ENCODE measurements at regions not wholly inside any gene's neighbourhood (a gene's known extent, or its start where the extent isn't known, plus 50 kb on each side); places are given as distances from the start of the nearest gene placed in this dataset.

- TF ChIP-seq, protein P1, sequence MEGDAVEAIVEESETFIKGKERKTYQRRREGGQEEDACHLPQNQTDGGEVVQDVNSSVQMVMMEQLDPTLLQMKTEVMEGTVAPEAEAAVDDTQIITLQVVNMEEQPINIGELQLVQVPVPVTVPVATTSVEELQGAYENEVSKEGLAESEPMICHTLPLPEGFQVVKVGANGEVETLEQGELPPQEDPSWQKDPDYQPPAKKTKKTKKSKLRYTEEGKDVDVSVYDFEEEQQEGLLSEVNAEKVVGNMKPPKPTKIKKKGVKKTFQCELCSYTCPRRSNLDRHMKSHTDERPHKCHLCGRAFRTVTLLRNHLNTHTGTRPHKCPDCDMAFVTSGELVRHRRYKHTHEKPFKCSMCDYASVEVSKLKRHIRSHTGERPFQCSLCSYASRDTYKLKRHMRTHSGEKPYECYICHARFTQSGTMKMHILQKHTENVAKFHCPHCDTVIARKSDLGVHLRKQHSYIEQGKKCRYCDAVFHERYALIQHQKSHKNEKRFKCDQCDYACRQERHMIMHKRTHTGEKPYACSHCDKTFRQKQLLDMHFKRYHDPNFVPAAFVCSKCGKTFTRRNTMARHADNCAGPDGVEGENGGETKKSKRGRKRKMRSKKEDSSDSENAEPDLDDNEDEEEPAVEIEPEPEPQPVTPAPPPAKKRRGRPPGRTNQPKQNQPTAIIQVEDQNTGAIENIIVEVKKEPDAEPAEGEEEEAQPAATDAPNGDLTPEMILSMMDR (IDR thresholded peaks at IDR 0.05; ENCODE audit: insufficient read depth, low read length, missing control alignments), result no peak
- no peak overlapping the region for H3K4me3 ChIP-seq (ENCODE audit: low read depth, low read length)
- DNase-seq (ENCODE audit: low read depth, low spot score), result no peak
- POLR2A ChIA-PET, result no interaction called here
- CTCF ChIA-PET, result interaction anchor here (0.6 to 1.5 kb wide), 5 partner anchors 12 to 312 kb away, joined by 3 to 5 read pairs (median 3); no protein-coding TSS in a partner anchor
Measured at GRCh38 chr21:43340491-43341377, 86.2 kb downstream of the SIK1 start.

- no peak for DNase-seq (ENCODE audit: low read depth, low spot score)
- H3K4me3 ChIP-seq (ENCODE audit: low read depth, low read length), result no peak overlapping the region
- ChIA-PET CTCF (interaction anchor here (1.2 kb wide), 1 partner anchor 307 kb away, joined by 3 read pairs; no protein-coding TSS in a partner anchor), POLR2A (no interaction called here)
- TF ChIP-seq, protein P1 (IDR thresholded peaks at IDR 0.05; ENCODE audit: insufficient read depth, low read length, missing control alignments), result no peak
Measured at GRCh38 chr21:43339668-43340067, 87.3 kb downstream of the SIK1 start.

DNA sequence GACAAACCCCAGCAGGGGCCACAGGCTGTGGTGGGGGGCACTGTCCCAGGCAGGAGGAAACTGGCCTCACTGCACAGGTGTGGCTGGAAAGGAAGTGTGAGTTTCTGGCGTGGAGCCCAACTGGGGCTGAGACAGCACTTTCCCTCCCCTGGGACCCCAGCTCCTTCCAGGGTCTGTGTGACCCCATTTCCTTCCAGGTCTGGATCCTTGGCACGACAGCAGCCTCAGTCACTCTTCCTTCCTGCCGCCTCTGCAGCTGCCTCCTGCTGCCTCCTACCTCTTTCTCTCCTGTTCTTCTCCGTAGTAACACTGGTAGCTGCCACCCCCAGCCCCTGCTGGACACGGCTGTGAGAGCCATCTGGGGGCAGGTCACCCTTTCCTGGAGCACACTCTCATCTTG, 88.0 kb downstream of the SIK1 start:
- DNase-seq (ENCODE audit: low read depth, low spot score), result no peak
- TF ChIP-seq, protein P1 (IDR thresholded peaks at IDR 0.05; ENCODE audit: insufficient read depth, low read length, missing control alignments), result no peak
- CTCF ChIA-PET, result no interaction called here
- POLR2A ChIA-PET, result no interaction called here
- no peak overlapping the region for H3K4me3 ChIP-seq (ENCODE audit: low read depth, low read length)

DNA sequence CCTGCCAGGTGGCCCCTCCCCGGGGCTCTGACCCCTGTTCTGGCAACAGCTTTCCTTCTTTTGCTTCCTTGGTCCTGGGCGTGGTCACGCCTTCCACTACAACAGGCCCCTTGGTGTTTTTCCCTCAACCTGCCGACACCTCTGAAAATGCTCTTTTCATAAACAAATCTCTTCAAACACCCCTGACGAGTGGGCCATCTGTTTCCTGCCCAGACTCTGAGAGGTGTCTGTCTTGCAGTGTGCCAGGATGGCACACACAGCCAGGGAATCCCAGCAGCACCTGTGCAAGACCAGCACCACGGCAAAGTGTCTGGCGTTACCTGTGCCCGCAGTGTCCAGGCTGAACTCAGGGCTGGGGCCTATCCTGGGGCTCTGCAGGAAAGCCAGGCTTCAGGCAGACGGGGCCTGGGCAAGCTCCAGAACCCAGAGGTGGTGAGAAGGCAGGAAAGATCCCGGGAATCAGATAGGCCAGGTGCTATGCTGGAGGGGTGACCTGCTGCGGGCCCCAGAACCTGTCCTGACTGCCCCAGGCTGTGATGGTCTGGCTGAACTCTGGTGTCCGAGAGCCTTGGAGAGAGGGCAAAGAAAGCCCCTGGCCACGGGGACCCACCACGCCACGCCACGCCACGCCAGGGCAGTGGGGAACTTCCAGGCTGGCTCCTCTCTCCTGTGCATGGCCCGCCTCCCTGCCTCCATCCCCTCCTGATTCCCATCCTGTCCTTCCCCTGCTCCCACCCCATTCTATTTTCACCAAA, 88.9 kb downstream of the SIK1 start:
- TF ChIP-seq, protein P1 (IDR thresholded peaks at IDR 0.05; ENCODE audit: insufficient read depth, low read length, missing control alignments), result no peak
- no peak overlapping the region for H3K4me3 ChIP-seq (ENCODE audit: low read depth, low read length)
- ChIA-PET CTCF (no interaction called here), POLR2A (no interaction called here)
- no peak for DNase-seq (ENCODE audit: low read depth, low spot score)

DNA sequence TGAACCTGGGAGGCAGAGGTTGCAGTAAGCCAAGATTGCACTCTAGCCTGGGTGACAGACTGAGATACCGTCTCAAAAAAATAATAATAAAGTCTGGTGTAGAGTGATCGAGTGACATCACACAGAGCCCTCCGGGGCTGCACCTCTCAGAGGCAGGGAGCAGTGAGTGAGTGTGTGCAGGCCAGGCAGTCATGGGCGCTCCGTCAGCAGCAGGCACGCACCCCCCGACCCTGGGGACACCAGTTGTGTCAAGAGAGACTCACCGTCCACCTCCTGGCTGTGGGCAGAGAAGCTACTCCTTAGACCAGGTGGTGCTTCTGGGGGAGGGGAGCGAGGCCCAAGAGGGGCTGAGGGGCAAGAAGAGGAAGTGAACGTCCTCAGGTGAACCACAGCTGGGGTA, 91.8 kb downstream of the SIK1 start:
- TF ChIP-seq, protein P1 (IDR thresholded peaks at IDR 0.05; ENCODE audit: insufficient read depth, low read length, missing control alignments), result no peak
- no peak for DNase-seq (ENCODE audit: low read depth, low spot score)
- POLR2A ChIA-PET, result no interaction called here
- CTCF ChIA-PET, result interaction anchor here (0.6 kb wide), 1 partner anchor 313 kb away, joined by 3 read pairs; no protein-coding TSS in a partner anchor
- H3K4me3 ChIP-seq (ENCODE audit: low read depth, low read length), result no peak overlapping the region
